ENCODE measurements at regions not wholly inside any gene's neighbourhood (a gene's known extent, or its start where the extent isn't known, plus 50 kb on each side); places are given as distances from the start of the nearest gene placed in this dataset.

DNA sequence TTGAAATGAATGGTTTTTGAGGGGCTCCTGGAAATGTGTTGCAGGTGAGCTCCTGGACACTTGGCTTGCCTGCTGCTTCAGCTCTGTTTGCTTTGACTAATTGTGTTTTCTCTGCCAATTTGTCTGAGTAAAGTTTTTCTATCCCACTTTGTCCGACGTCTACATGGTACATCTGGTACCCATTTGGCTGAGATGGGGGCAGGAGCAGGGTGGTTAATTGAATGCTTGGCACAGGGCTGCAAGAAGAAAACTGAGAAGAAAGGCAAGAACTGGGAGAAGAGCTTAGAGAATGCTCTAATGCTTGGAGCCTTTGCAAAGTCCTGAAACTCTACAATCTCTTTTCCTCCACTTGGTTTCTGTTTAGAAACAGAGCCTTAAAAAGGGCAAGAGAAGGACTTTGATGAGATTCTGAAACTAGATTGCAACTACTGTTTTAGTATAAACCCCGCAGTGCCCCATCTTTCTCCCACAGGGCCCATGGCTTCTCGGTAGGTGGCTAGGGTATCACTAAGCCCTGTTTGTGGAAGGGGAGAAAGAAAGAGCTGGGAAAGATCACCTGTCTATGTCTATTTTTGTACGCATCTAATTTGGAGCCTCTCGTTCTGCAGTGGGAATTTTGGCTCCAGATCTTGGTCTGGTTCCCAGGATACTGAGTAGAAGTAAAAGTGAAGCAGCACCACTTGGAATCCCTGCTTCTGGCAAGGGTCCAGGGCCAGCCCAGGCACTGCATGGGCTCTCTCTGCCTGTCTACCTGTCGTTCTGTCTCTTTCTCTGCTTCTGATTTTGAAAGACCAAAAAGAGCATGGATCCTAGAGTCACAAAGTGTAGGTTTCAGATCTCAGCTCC is 214.4 kb downstream of the SEMA6A start:
- no peak for TF ChIP-seq EZH2 (IDR thresholded peaks at IDR 0.05; ENCODE audit: low read length)
- TF ChIP-seq, protein P1, sequence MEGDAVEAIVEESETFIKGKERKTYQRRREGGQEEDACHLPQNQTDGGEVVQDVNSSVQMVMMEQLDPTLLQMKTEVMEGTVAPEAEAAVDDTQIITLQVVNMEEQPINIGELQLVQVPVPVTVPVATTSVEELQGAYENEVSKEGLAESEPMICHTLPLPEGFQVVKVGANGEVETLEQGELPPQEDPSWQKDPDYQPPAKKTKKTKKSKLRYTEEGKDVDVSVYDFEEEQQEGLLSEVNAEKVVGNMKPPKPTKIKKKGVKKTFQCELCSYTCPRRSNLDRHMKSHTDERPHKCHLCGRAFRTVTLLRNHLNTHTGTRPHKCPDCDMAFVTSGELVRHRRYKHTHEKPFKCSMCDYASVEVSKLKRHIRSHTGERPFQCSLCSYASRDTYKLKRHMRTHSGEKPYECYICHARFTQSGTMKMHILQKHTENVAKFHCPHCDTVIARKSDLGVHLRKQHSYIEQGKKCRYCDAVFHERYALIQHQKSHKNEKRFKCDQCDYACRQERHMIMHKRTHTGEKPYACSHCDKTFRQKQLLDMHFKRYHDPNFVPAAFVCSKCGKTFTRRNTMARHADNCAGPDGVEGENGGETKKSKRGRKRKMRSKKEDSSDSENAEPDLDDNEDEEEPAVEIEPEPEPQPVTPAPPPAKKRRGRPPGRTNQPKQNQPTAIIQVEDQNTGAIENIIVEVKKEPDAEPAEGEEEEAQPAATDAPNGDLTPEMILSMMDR (optimal IDR thresholded peaks at IDR 0.05 in 1 of 3, IDR thresholded peaks at IDR 0.05 in 1 of 3, conservative IDR thresholded peaks at IDR 0.05 in 1 of 3; ENCODE audit: extremely low read depth in 1 of 3, insufficient read depth in 2 of 3, low read length in 3 of 3): no peak

Data from keratinocyte (primary cell).